Neuronal stem cell (in vitro differentiated cells): ENCODE measurements at regions not wholly inside any gene's neighbourhood (a gene's known extent, or its start where the extent isn't known, plus 50 kb on each side); places are given as distances from the start of the nearest gene placed in this dataset.

Source experiments
- DNase-seq: peaks from one replicate; pipeline ENCODE4 v3.0.0-alpha.2; 2013; ENCODE audit warnings: low spot score
- H2AFZ ChIP-seq: one replicate; pipeline ENCODE4 v1.6.1; 2013; ENCODE audit warnings: mild to moderate bottlenecking, low read length, inconsistent platforms
- H2AK5ac ChIP-seq: 2 replicates; pipeline ENCODE4 v1.6.1; 2013; ENCODE audit warnings: low read depth, mild to moderate bottlenecking, inconsistent platforms, low read length, moderate library complexity, mixed read lengths
- H2BK120ac ChIP-seq: 2 replicates; pipeline ENCODE4 v1.6.1; 2013; ENCODE audit warnings: low read depth, mild to moderate bottlenecking, inconsistent platforms, low read length, moderate library complexity, mixed read lengths
- H2BK12ac ChIP-seq: one replicate; pipeline ENCODE4 v1.6.1; 2013; ENCODE audit warnings: low read length, inconsistent platforms
- H2BK15ac ChIP-seq: 2 replicates; pipeline ENCODE4 v1.6.1; 2013; ENCODE audit warnings: mild to moderate bottlenecking, low read length, inconsistent platforms, mixed read lengths
- H2BK5ac ChIP-seq: one replicate; pipeline ENCODE4 v1.6.1; 2013; ENCODE audit warnings: inconsistent platforms, mild to moderate bottlenecking, low read length, moderate library complexity
- H3K14ac ChIP-seq: one replicate; pipeline ENCODE4 v1.6.1; 2013; ENCODE audit warnings: low read length, inconsistent platforms
- H3K18ac ChIP-seq: 2 replicates; pipeline ENCODE4 v1.6.1; 2013; ENCODE audit warnings: low read length, inconsistent platforms
- H3K23ac ChIP-seq: 2 replicates; pipeline ENCODE4 v1.6.1; 2013; ENCODE audit warnings: low read depth, mild to moderate bottlenecking, mixed read lengths, low read length, inconsistent platforms; ENCODE audit not compliant: poor library complexity
- H3K27ac ChIP-seq: replicated peaks from 3 replicates; pipeline ENCODE4 v1.5.1; 2013; ENCODE audit warnings: low read length, inconsistent platforms
- H3K27me3 ChIP-seq, 3 experiments: 2 replicates each; pipeline ENCODE4 v1.6.1; 2013; ENCODE audit warnings: low read length in 3 of 3, mild to moderate bottlenecking in 2 of 3, inconsistent platforms in 1 of 3, low read depth in 1 of 3, mixed read lengths in 1 of 3, moderate library complexity in 1 of 3; ENCODE audit not compliant: control insufficient read depth in 3 of 3, insufficient read depth in 3 of 3
- H3K36me3 ChIP-seq, 2 donors: replicated peaks in 1 of 2; 2 replicates each; pipeline ENCODE4 v1.6.1; 2013; ENCODE audit warnings: low read length in 2 of 2; ENCODE audit not compliant: control insufficient read depth in 2 of 2, insufficient read depth in 2 of 2
- H3K4ac ChIP-seq: 2 replicates; pipeline ENCODE4 v1.6.1; 2013; ENCODE audit warnings: inconsistent platforms, mild to moderate bottlenecking, low read length, moderate library complexity
- H3K4me1 ChIP-seq, 2 donors: 1 replicate in 1 of 2; 2 replicates in 1 of 2; pipeline ENCODE4 v1.6.1; 2013; ENCODE audit warnings: low read length in 2 of 2, low read depth in 1 of 2; ENCODE audit not compliant: control insufficient read depth in 2 of 2, insufficient read depth in 1 of 2
- H3K4me2 ChIP-seq: one replicate; pipeline ENCODE4 v1.6.1; 2013; ENCODE audit warnings: mild to moderate bottlenecking, low read length, inconsistent platforms; ENCODE audit not compliant: insufficient read depth, poor library complexity, severe bottlenecking
- H3K4me3 ChIP-seq, 2 donors: 2 replicates each; pipeline ENCODE4 v1.5.1; 2013; ENCODE audit warnings: low read length in 2 of 2, mild to moderate bottlenecking in 2 of 2, inconsistent platforms in 1 of 2, moderate library complexity in 1 of 2
- H3K79me1 ChIP-seq: one replicate; pipeline ENCODE4 v1.6.1; 2013; ENCODE audit warnings: low read depth, mild to moderate bottlenecking, inconsistent platforms, low read length, moderate library complexity
- H3K9ac ChIP-seq: one replicate; pipeline ENCODE4 v1.6.1; 2013; ENCODE audit warnings: mild to moderate bottlenecking, low read depth, low read length, inconsistent platforms; ENCODE audit not compliant: poor library complexity
- H3K9me3 ChIP-seq, 2 donors: replicated peaks in 1 of 2; 2 replicates each; pipeline versions ENCODE3 to v1.6.1; 2013; ENCODE audit warnings: low read length in 2 of 2, mild to moderate bottlenecking in 2 of 2, inconsistent platforms in 1 of 2, low read depth in 1 of 2, mixed read lengths in 1 of 2, moderate library complexity in 1 of 2; ENCODE audit not compliant: control insufficient read depth in 2 of 2, insufficient read depth in 1 of 2
- H4K8ac ChIP-seq: one replicate; pipeline ENCODE4 v1.6.1; 2013; ENCODE audit warnings: low read depth, mild to moderate bottlenecking, inconsistent platforms, low read length, moderate library complexity
- H4K91ac ChIP-seq: one replicate; pipeline ENCODE4 v1.6.1; 2013; ENCODE audit warnings: low read length, low read depth, mild to moderate bottlenecking, inconsistent platforms; ENCODE audit not compliant: poor library complexity
- WGBS, 2 donors: extraction: QIAGEN DNeasy Blood & Tissue Kit; methylation state at CpG; one replicate each; pipeline ENCODE4 v1.1.7; 2013; ENCODE audit warnings: missing lambda C conversion rate in 2 of 2, mixed read lengths in 1 of 2; ENCODE audit not compliant: insufficient read length in 2 of 2, insufficient replicate concordance in 1 of 2; ENCODE audit errors: extremely low coverage in 2 of 2; 5-methylcytosine and 5-hydroxymethylcytosine counted together

DNA sequence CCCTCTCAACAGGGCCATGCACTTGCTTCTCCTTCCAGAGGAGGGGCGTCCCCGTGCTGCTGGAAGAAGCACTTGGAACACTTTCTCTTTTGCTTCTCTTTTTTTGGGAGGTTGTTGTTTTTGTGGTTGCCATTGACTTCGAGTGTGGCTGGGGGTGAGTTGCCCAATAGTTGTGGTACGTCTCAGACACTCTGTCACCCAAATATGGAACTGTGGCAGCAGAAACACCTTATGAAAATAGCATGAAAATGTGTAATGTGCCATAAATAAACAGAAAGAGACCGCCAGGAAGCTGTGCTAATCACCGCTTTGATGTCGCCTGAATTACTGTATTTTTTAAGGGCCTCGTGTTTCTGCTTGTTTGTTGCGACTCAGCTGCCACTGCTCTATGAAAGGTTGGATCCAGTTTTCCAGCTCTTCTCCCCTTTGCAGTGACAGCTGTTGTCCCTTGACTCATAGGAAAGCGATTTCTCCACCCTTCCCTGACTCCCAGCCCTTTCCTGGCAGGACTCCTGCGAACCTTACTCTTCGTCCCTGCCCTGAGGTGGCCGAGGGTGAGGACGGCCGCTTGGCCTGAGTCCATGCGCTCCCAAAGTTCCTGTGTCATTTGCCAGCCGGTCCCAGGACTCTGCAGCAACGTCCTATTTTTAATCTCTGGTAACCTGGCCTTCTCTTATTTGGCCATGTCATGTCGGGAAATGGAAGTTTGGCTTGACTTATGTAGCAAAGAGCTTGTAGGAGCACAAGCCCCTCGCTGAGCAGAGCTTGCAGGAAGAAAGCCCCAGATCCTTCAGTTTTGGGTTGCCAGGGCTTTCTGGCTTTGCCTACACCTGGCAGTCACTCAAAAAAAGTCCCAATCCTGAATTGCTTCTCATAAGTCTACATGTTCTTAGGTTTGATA is 694.6 kb downstream of the QKI start:
- no peak overlapping the region for H2BK12ac ChIP-seq
- no peak overlapping the region for H3K4me2 ChIP-seq
- H3K36me3 ChIP-seq: no peaks in the 10 kb centered on the region
- H3K9me3 ChIP-seq: peaks cover 2 to 23% of the 10 kb centered on the region in 2 donors
- H2BK5ac ChIP-seq: no peak overlapping the region
- no peak overlapping the region for H3K14ac ChIP-seq
- no peak overlapping the region for H3K23ac ChIP-seq
- WGBS, 2 donors: no CpG with 5 or more reads among the region's 20 CpGs
- no peaks in the 10 kb centered on the region for H3K79me1 ChIP-seq
- no peaks in the 10 kb centered on the region for H3K27me3 ChIP-seq
- no peak overlapping the region for H3K27ac ChIP-seq
- no peak overlapping the region for H4K91ac ChIP-seq
- no peak overlapping the region for H3K4me3 ChIP-seq
- no peak overlapping the region for H4K8ac ChIP-seq
- H2AFZ ChIP-seq: peak overlapping the region; percentile 48
- no peak for DNase-seq
- H2AK5ac ChIP-seq: peak overlapping the region; percentile 21
- peak overlapping the region; percentile 22 for H2BK15ac ChIP-seq
- H3K18ac ChIP-seq: peak overlapping the region; percentile 54
- no peak overlapping the region for H3K4ac ChIP-seq
- no peak overlapping the region for H2BK120ac ChIP-seq
- H3K4me1 ChIP-seq: peaks cover 0 to under 1% of the 10 kb centered on the region in 2 donors
- H3K9ac ChIP-seq: no peak overlapping the region

DNA sequence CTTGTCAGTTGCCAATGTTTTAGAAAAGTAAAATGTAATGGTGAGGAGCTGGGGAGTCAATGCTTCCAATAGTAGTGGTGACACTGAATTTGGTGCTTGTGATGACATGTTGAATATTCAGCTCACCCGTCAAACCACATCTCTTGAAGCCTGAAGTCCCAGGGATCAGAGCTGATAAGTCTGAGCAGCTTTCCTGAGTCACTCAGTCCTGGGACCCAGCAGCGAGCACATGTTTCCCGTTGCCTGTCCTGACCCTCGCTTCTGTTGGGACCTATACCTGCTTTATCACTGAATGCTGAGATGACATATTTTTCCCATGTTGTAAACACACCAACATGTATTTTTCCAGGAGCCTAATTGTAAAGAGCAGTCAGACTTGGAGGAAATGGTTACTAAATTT is 693.6 kb downstream of the QKI start:
- no peak overlapping the region for H3K18ac ChIP-seq
- peaks cover 0 to 18% of the 10 kb centered on the region in 2 donors for H3K9me3 ChIP-seq
- no peak overlapping the region for H4K91ac ChIP-seq
- no peak overlapping the region for H3K23ac ChIP-seq
- no peak overlapping the region for H4K8ac ChIP-seq
- no peak overlapping the region for H2BK12ac ChIP-seq
- no peak overlapping the region for H2AFZ ChIP-seq
- no peaks in the 10 kb centered on the region for H3K27me3 ChIP-seq
- H3K4me2 ChIP-seq: no peak overlapping the region
- no peak overlapping the region for H2BK120ac ChIP-seq
- H3K4ac ChIP-seq: no peak overlapping the region
- no peak overlapping the region for H3K9ac ChIP-seq
- H3K79me1 ChIP-seq: no peaks in the 10 kb centered on the region
- H2AK5ac ChIP-seq: no peak overlapping the region
- no peak overlapping the region for H2BK15ac ChIP-seq
- no peak overlapping the region for H3K14ac ChIP-seq
- WGBS, 2 donors: no CpG with 5 or more reads among the region's 4 CpGs
- DNase-seq: no peak
- H3K4me1 ChIP-seq: peaks cover 3% of the 10 kb centered on the region in 2 donors
- no peak overlapping the region for H2BK5ac ChIP-seq
- H3K27ac ChIP-seq: no peak overlapping the region
- H3K36me3 ChIP-seq: no peaks in the 10 kb centered on the region
- H3K4me3 ChIP-seq: no peak overlapping the region

- Histone ChIP-seq H3K23ac (no peak overlapping the region), H2AK5ac (no peak overlapping the region), H2BK12ac (no peak overlapping the region), H3K4me3 (no peak overlapping the region), H3K27me3 (no peaks in the 10 kb centered on the region), H3K4me1 (peaks cover 3 to 9% of the 10 kb centered on the region in 2 donors), H3K9ac (no peak overlapping the region), H3K79me1 (no peaks in the 10 kb centered on the region), H4K91ac (no peak overlapping the region), H2AFZ (no peak overlapping the region), H3K4ac (no peak overlapping the region), H4K8ac (no peak overlapping the region), H2BK120ac (no peak overlapping the region), H3K4me2 (no peak overlapping the region), H2BK5ac (no peak overlapping the region), H3K36me3 (no peaks in the 10 kb centered on the region), H2BK15ac (no peak overlapping the region), H3K14ac (no peak overlapping the region), H3K18ac (no peak overlapping the region), H3K27ac (no peak overlapping the region), H3K9me3 (peaks cover 0 to 18% of the 10 kb centered on the region in 2 donors)
- DNase-seq: no peak
- no CpG with 5 or more reads among the region's 9 CpGs for WGBS, 2 donors
Measured at GRCh38 chr6:164107297-164107995, 692.9 kb downstream of the QKI start.

DNA sequence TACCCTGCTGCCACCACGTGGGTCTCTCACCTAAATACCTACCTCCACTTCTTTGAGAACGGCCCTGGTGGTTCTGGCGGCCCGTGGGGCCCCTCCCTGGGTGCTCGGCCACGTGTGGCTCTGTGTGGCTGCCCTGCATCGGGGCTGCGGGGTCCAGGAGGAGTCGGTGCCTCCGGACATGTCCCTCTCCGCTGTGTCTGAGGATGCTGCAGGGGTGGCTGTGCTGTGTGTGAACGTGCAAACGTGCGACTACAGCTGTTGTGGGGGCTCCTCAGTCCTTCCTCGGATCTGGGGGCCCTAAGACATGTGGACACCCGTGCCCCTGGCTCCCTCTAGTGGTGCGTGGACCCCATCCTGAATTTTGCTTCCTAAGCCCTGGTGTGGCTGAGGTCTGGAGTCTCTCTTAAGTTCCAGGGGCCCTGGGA is 691.8 kb downstream of the QKI start:
- no peak overlapping the region for H3K14ac ChIP-seq
- H3K18ac ChIP-seq: peak overlapping the region; percentile 80
- H3K23ac ChIP-seq: no peak overlapping the region
- peak overlapping the region; percentile 93 for H2BK12ac ChIP-seq
- peak overlapping the region; percentile 84 for H2AK5ac ChIP-seq
- no peak overlapping the region for H3K4me2 ChIP-seq
- H3K4me3 ChIP-seq: no peak overlapping the region
- peak overlapping the region; percentile 88 for H2BK5ac ChIP-seq
- H2BK120ac ChIP-seq: peak overlapping the region; percentile 77
- no peaks in the 10 kb centered on the region for H3K79me1 ChIP-seq
- H2BK15ac ChIP-seq: peak overlapping the region; percentile 82
- H4K8ac ChIP-seq: no peak overlapping the region
- no peak overlapping the region for H3K27ac ChIP-seq
- DNase-seq: no peak
- no peak overlapping the region for H3K9ac ChIP-seq
- H3K4ac ChIP-seq: no peak overlapping the region
- no peak overlapping the region for H2AFZ ChIP-seq
- WGBS, 2 donors: no CpG with 5 or more reads among the region's 17 CpGs
- no peaks in the 10 kb centered on the region for H3K36me3 ChIP-seq
- peaks cover 7 to 19% of the 10 kb centered on the region in 2 donors for H3K4me1 ChIP-seq
- no peak overlapping the region for H4K91ac ChIP-seq
- H3K27me3 ChIP-seq: no peaks in the 10 kb centered on the region
- peaks cover 0 to 17% of the 10 kb centered on the region in 2 donors for H3K9me3 ChIP-seq
